Endothelial cell of umbilical vein (primary cell): ENCODE measurements at regions not wholly inside any gene's neighbourhood (a gene's known extent, or its start where the extent isn't known, plus 50 kb on each side); places are given as distances from the start of the nearest gene placed in this dataset.
"Not testable (repeated sequence)": the region's sequence is repeated elsewhere in the genome, so short reads cannot be mapped to it uniquely, and the experiment has no call there.

ENCODE experiments used
- BruUV-seq: library from RNA; stranded (reverse); fragments of 400-500 nt; replicated peaks from 2 replicates; lab custom pipeline; 2021; lab: Mats Ljungman, UMichigan
- CTCF ChIA-PET: fragments of 300-600, 350-600 bp; sonication (Branson Sonifier 250); formaldehyde crosslinking; loops from one replicate; lab custom pipeline; 2021; ENCODE audit warnings: antibody characterized with exemption, inconsistent platforms; lab: Charles Lee
- POLR2A ChIA-PET: fragments of 300-600, 350-600 bp; sonication (Branson Sonifier 250); formaldehyde crosslinking; loops from one replicate; lab custom pipeline; 2021; ENCODE audit warnings: antibody characterized with exemption, inconsistent platforms; lab: Charles Lee
- DNase-seq: peaks from one replicate; pipeline ENCODE4 v3.0.0-alpha.2; 2011; ENCODE audit warnings: low read depth, low spot score
- FAIRE-seq: peaks from 2 replicates; lab custom pipeline; 2011; peaks lifted over from hg19 to GRCh38; lab: Jason Lieb, UNC
- H2AFZ ChIP-seq: 2 replicates; pipeline ENCODE4 v1.6.0; 2012; ENCODE audit warnings: low read depth, low read length, control low read depth, inconsistent platforms
- H3K27ac ChIP-seq: 2 replicates; pipeline ENCODE4 v1.5.1; 2011; ENCODE audit warnings: low read depth, mild to moderate bottlenecking, control low read depth, low read length, moderate library complexity; ENCODE audit not compliant: insufficient read depth
- H3K27me3 ChIP-seq, 2 experiments: 2 replicates each; pipeline versions ENCODE4 v1.6.0 to v1.6.1; 2011; ENCODE audit warnings: low read length in 2 of 2, mixed read lengths in 1 of 2; ENCODE audit not compliant: control insufficient read depth in 2 of 2, insufficient read depth in 2 of 2
- H3K36me3 ChIP-seq, 2 experiments: 2 replicates in 1 of 2; 3 replicates in 1 of 2; pipeline ENCODE4 v1.5.1; 2011; ENCODE audit warnings: low read length in 2 of 2, mild to moderate bottlenecking in 1 of 2, moderate library complexity in 1 of 2; ENCODE audit not compliant: control insufficient read depth in 2 of 2, insufficient read depth in 2 of 2; ENCODE audit errors: extremely low read depth in 1 of 2
- H3K4me1 ChIP-seq: 3 replicates; pipeline ENCODE4 v1.5.1; 2011; ENCODE audit warnings: mild to moderate bottlenecking, low read length; ENCODE audit not compliant: control insufficient read depth, insufficient read depth; ENCODE audit errors: extremely low read depth
- H3K4me2 ChIP-seq: 2 replicates; pipeline ENCODE4 v1.6.1; 2011; ENCODE audit warnings: low read length, control low read depth, mixed read lengths; ENCODE audit not compliant: insufficient read depth
- H3K4me3 ChIP-seq, 3 experiments: fragments of 200-600 bp in 1 of 3; sonication (generic), shearing (Covaris generic) in 1 of 3; replicated peaks in 1 of 3; 2 replicates each; pipeline ENCODE4 v1.5.1; 2011 to 2016; ENCODE audit warnings: control low read depth in 3 of 3, low read length in 3 of 3, mild to moderate bottlenecking in 2 of 3, inconsistent platforms in 1 of 3, low read depth in 1 of 3, moderate library complexity in 1 of 3; ENCODE audit not compliant: insufficient read depth in 1 of 3
- H3K79me2 ChIP-seq: 2 replicates; pipeline ENCODE4 v1.6.0; 2012; ENCODE audit warnings: low read length, inconsistent platforms; ENCODE audit not compliant: control insufficient read depth, insufficient read depth
- H3K9ac ChIP-seq: replicated peaks from 2 replicates; pipeline ENCODE3; 2011; ENCODE audit warnings: low read length, control low read depth; ENCODE audit not compliant: insufficient read depth; ENCODE audit errors: extremely low read depth
- H3K9me1 ChIP-seq: replicated peaks from 3 replicates; pipeline ENCODE4 v1.6.0; 2011; ENCODE audit warnings: mild to moderate bottlenecking, low read length; ENCODE audit not compliant: control insufficient read depth, insufficient read depth; ENCODE audit errors: extremely low read depth
- H3K9me3 ChIP-seq: replicated peaks from 2 replicates; pipeline ENCODE4 v1.5.1; 2012; ENCODE audit warnings: low read length, inconsistent platforms; ENCODE audit not compliant: control insufficient read depth, insufficient read depth
- H4K20me1 ChIP-seq: replicated peaks from 2 replicates; pipeline ENCODE3; 2011; ENCODE audit warnings: mild to moderate bottlenecking, low read length; ENCODE audit not compliant: control insufficient read depth, insufficient read depth; ENCODE audit errors: extremely low read depth
- EZH2 ChIP-seq: IDR thresholded peaks from 2 replicates; pipeline ENCODE4 v1.6.1; 2012; ENCODE audit warnings: borderline replicate concordance, low read depth, mild to moderate bottlenecking, moderate library complexity, low read length, inconsistent platforms; ENCODE audit not compliant: severe bottlenecking
- FOS ChIP-seq: IDR thresholded peaks from 2 replicates; pipeline ENCODE4 v1.6.1; 2011; ENCODE audit warnings: mild to moderate bottlenecking, low read length, moderate library complexity, borderline replicate concordance; ENCODE audit not compliant: insufficient read depth
- MAX ChIP-seq: IDR thresholded peaks from 2 replicates; pipeline ENCODE4 v1.6.1; 2011; ENCODE audit not compliant: insufficient read depth, insufficient read length
- MYC ChIP-seq: IDR thresholded peaks from one replicate; pipeline ENCODE4 v1.6.1; 2011; ENCODE audit warnings: mild to moderate bottlenecking, low read depth, low read length
- dilution Hi-C: fragments of 300-500 bp; cut with MboI; formaldehyde crosslinking; loops from one replicate; pipeline ENCODE4 v1.15.0; 2019; ENCODE audit warnings: low sequenced_read_pairs; ENCODE audit not compliant: extremely low pct_ligation_motif_present
- intact Hi-C: fragments of 100-400 bp; cut with micrococcal nuclease; formaldehyde crosslinking; loops from one replicate; pipeline ENCODE4 v1.10.0; 2022
- TF ChIP-seq, protein P1 (sequence below), 2 donors: IDR thresholded peaks; 1 replicate in 1 of 2; 2 replicates in 1 of 2; pipeline ENCODE4 v1.5.1; 2011; ENCODE audit warnings: low read length in 2 of 2, mild to moderate bottlenecking in 2 of 2, moderate library complexity in 2 of 2, control low read depth in 1 of 2, inconsistent platforms in 1 of 2, low read depth in 1 of 2; ENCODE audit not compliant: insufficient read depth in 1 of 2; ENCODE audit errors: extremely low read depth in 1 of 2

DNA sequence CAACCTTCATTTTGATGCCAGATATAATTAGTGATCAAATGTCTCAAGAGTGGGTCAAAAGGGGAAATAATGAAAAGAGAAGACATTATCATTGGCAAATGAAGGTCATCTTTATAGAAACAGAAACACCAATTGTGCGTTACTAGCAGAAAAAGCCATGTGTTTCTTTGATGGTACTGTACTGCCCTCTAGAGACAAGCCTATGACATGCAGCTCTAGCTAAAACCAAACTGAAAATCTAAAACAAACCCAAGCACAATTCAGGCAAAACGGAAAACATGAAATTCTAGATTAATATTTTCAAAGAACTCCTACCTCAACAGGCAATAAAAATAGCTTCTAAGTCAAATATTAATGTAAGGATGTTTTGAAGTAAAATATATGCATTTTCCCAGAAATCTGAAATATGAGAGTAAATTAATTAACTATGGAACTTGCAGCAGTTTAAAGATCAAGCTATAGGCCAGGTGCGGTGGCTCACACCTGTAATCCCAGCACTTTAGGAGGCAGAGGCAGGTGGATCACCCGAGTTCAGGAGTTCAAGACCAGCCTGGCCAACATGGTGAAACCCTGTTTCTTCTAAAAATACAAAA, 115.4 kb downstream of the KLHL28 start:
- Histone ChIP-seq H3K27ac (no peak overlapping the region), H3K27me3 (no peaks in the 10 kb centered on the region), H3K9ac (no peak overlapping the region), H3K4me1 (no peaks in the 10 kb centered on the region), H3K9me1 (no peaks in the 10 kb centered on the region), H3K4me3 (no peak overlapping the region), H3K9me3 (no peaks in the 10 kb centered on the region), H3K79me2 (no peaks in the 10 kb centered on the region), H2AFZ (no peak overlapping the region), H4K20me1 (no peaks in the 10 kb centered on the region), H3K36me3 (no peaks in the 10 kb centered on the region), H3K4me2 (no peak overlapping the region)
- intact Hi-C loops (loop anchor here (1.0 kb wide), 1 partner anchor 422 kb away; no protein-coding TSS in a partner anchor), dilution Hi-C loops (no loop called here)
- BruUV-seq: no TSS peak
- FAIRE-seq (peak; percentile 87), DNase-seq (peak; percentile 38)
- ChIA-PET CTCF (interaction anchor here (0.8 to 1.9 kb wide), 11 partner anchors 11 to 422 kb away, joined by 3 to 16 read pairs (median 3); no protein-coding TSS in a partner anchor), POLR2A (no interaction called here)
- TF ChIP-seq FOS: no peak
- TF ChIP-seq MAX: no peak
- TF ChIP-seq EZH2: no peak
- TF ChIP-seq MYC: no peak
- TF ChIP-seq, protein P1, sequence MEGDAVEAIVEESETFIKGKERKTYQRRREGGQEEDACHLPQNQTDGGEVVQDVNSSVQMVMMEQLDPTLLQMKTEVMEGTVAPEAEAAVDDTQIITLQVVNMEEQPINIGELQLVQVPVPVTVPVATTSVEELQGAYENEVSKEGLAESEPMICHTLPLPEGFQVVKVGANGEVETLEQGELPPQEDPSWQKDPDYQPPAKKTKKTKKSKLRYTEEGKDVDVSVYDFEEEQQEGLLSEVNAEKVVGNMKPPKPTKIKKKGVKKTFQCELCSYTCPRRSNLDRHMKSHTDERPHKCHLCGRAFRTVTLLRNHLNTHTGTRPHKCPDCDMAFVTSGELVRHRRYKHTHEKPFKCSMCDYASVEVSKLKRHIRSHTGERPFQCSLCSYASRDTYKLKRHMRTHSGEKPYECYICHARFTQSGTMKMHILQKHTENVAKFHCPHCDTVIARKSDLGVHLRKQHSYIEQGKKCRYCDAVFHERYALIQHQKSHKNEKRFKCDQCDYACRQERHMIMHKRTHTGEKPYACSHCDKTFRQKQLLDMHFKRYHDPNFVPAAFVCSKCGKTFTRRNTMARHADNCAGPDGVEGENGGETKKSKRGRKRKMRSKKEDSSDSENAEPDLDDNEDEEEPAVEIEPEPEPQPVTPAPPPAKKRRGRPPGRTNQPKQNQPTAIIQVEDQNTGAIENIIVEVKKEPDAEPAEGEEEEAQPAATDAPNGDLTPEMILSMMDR (IDR thresholded peaks at IDR 0.05; ENCODE audit: extremely low read depth in 1 of 2, insufficient read depth in 1 of 2, low read depth in 1 of 2, low read length in 2 of 2): peak; percentile 53 to 75

DNA sequence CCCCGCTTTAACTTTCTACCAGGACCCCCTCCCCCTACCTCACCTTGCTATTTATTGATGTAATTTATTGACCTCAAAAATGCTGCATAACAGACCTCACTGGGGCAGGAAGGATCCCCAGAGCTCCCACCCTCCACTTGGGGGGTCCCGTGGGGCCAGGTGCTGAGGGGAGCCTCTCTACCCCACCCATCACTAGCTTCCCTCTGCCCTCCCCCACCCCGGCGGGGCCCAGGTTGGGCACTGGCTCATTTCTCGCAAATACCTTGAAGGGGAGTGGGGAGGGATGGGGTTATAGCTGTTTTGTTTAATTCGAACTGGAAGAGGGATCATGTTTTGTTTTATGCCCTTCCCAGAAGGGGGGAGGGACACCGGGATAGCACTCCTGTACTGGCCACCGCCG, 125.8 kb downstream of the KLHL28 start:
- H3K9ac ChIP-seq, DNase-seq, H3K4me1 ChIP-seq, H3K79me2 ChIP-seq, POLR2A ChIA-PET, FAIRE-seq, H3K9me1 ChIP-seq, BruUV-seq, H3K27ac ChIP-seq, H3K4me2 ChIP-seq, intact Hi-C loops, H3K27me3 ChIP-seq, H3K4me3 ChIP-seq, H4K20me1 ChIP-seq, dilution Hi-C loops, H2AFZ ChIP-seq, H3K9me3 ChIP-seq, H3K36me3 ChIP-seq: not testable (repeated sequence)
- CTCF ChIA-PET: interaction anchor here (1.4 kb wide), 1 partner anchor 10 kb away, joined by 4 read pairs; no protein-coding TSS in a partner anchor
